ENCODE measurements at regions not wholly inside any gene's neighbourhood (a gene's known extent, or its start where the extent isn't known, plus 50 kb on each side); places are given as distances from the start of the nearest gene placed in this dataset.

DNA sequence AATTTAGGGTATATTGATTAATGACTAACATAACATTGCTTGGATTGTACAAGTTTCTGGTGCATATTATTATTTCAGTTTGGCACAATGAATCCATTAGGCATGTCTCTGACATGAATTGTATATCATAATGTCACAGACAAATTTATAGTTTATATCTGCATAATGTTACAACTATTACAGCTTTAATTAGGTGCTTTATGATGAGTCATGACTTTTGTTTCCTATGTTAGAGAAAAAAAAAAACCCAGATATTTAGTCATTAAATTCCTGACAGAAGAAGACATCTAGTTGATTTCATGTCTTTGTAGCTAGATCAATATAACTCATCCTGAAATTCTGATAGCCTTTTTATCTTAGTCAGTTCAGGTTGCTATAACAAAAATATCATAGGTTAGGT lies 385.7 kb upstream of the EPHA5 start:
- no peaks in the 10 kb centered on the region for H3K79me2 ChIP-seq (ENCODE audit: insufficient read depth, low read length)
- H3K9ac ChIP-seq (ENCODE audit: low read depth, low read length, poor library complexity, severe bottlenecking): no peak overlapping the region
- no peaks in the 10 kb centered on the region for H3K9me2 ChIP-seq (replicated peaks; ENCODE audit: low read depth, low read length)
- H4K20me1 ChIP-seq (ENCODE audit: insufficient read depth, low read length, poor library complexity, severe bottlenecking): no peaks in the 10 kb centered on the region
- H3K4me3 ChIP-seq (ENCODE audit: low read length, poor library complexity, severe bottlenecking): no peak overlapping the region
- H3K9me3 ChIP-seq (ENCODE audit: insufficient read depth, low read depth, low read length): no peaks in the 10 kb centered on the region
- H3K27me3 ChIP-seq (ENCODE audit: insufficient read depth, low read length, poor library complexity, severe bottlenecking): no peaks in the 10 kb centered on the region
- TF ChIP-seq EZH2phosphoT487 (IDR thresholded peaks at IDR 0.05; ENCODE audit: borderline replicate concordance): no peak
- TF ChIP-seq, protein P1, sequence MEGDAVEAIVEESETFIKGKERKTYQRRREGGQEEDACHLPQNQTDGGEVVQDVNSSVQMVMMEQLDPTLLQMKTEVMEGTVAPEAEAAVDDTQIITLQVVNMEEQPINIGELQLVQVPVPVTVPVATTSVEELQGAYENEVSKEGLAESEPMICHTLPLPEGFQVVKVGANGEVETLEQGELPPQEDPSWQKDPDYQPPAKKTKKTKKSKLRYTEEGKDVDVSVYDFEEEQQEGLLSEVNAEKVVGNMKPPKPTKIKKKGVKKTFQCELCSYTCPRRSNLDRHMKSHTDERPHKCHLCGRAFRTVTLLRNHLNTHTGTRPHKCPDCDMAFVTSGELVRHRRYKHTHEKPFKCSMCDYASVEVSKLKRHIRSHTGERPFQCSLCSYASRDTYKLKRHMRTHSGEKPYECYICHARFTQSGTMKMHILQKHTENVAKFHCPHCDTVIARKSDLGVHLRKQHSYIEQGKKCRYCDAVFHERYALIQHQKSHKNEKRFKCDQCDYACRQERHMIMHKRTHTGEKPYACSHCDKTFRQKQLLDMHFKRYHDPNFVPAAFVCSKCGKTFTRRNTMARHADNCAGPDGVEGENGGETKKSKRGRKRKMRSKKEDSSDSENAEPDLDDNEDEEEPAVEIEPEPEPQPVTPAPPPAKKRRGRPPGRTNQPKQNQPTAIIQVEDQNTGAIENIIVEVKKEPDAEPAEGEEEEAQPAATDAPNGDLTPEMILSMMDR (conservative IDR thresholded peaks at IDR 0.05; ENCODE audit: low read length): no peak
- H3K36me3 ChIP-seq (ENCODE audit: insufficient read depth, low read length): no peaks in the 10 kb centered on the region
- H3F3A ChIP-seq (ENCODE audit: low read depth): no peaks in the 10 kb centered on the region
- no peaks in the 10 kb centered on the region for H3K4me1 ChIP-seq (ENCODE audit: insufficient read depth, low read length, poor library complexity, severe bottlenecking)
- H3K4me2 ChIP-seq (ENCODE audit: low read depth, low read length, poor library complexity, severe bottlenecking): no peak overlapping the region
- no peak overlapping the region for H2AFZ ChIP-seq (ENCODE audit: low read length)

DNA sequence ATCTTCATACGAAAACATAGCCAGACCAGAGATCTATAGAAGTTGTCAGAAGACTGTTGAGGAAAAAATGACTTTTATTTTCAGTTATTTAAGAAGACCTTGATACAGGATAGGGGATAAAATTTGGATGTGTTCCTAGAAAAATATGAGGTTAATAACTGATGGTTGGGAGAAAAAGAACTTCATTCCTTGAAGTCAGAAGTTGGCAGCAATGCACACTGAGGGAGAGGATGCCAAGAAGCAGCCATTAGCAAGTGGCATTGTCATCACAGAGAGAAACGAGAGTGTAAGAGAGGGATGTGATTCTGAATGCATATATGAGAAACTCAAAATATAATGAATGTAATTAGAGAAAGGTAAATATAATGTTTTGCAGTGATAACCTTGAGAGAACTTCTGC lies 382.1 kb upstream of the EPHA5 start:
- Histone ChIP-seq H4K20me1 (ENCODE audit: insufficient read depth, low read length, poor library complexity, severe bottlenecking) (no peaks in the 10 kb centered on the region), H3K4me2 (ENCODE audit: low read depth, low read length, poor library complexity, severe bottlenecking) (no peak overlapping the region), H3K79me2 (ENCODE audit: insufficient read depth, low read length) (no peaks in the 10 kb centered on the region), H3K9ac (ENCODE audit: low read depth, low read length, poor library complexity, severe bottlenecking) (no peak overlapping the region), H3F3A (ENCODE audit: low read depth) (no peaks in the 10 kb centered on the region), H3K36me3 (ENCODE audit: insufficient read depth, low read length) (no peaks in the 10 kb centered on the region), H3K9me2 (replicated peaks; ENCODE audit: low read depth, low read length) (no peaks in the 10 kb centered on the region), H3K27me3 (ENCODE audit: insufficient read depth, low read length, poor library complexity, severe bottlenecking) (no peaks in the 10 kb centered on the region), H3K4me1 (ENCODE audit: insufficient read depth, low read length, poor library complexity, severe bottlenecking) (no peaks in the 10 kb centered on the region), H3K9me3 (ENCODE audit: insufficient read depth, low read depth, low read length) (no peaks in the 10 kb centered on the region), H3K4me3 (ENCODE audit: low read length, poor library complexity, severe bottlenecking) (no peak overlapping the region), H2AFZ (ENCODE audit: low read length) (no peak overlapping the region)
- TF ChIP-seq, protein P1 (conservative IDR thresholded peaks at IDR 0.05; ENCODE audit: low read length): no peak
- TF ChIP-seq EZH2phosphoT487 (IDR thresholded peaks at IDR 0.05; ENCODE audit: borderline replicate concordance): no peak

DNA sequence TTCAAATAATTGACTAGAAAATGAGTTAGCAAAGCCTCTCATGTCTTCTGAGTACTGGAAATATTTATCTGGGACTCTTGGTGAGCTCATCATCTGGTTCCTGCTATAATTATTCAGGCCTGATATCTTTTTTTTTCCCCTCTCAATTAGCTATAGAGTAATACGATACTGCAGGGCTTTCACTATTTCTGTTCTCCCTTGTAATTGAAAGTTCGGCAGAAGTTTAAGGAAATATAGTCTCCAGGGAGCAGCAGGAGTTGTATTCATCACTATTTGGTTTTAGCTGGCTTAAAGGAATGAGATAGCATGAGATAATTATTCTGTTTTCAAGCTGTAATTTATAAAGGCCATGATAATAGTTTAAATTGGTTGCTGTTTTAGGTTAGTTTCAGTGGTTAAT lies 378.6 kb upstream of the EPHA5 start:
- Histone ChIP-seq H3K4me3 (ENCODE audit: low read length, poor library complexity, severe bottlenecking) (no peak overlapping the region), H3K4me1 (ENCODE audit: insufficient read depth, low read length, poor library complexity, severe bottlenecking) (no peaks in the 10 kb centered on the region), H2AFZ (ENCODE audit: low read length) (no peak overlapping the region), H3K79me2 (ENCODE audit: insufficient read depth, low read length) (no peaks in the 10 kb centered on the region), H3K9me2 (replicated peaks; ENCODE audit: low read depth, low read length) (no peaks in the 10 kb centered on the region), H3F3A (ENCODE audit: low read depth) (no peaks in the 10 kb centered on the region), H3K27me3 (ENCODE audit: insufficient read depth, low read length, poor library complexity, severe bottlenecking) (no peaks in the 10 kb centered on the region), H3K9ac (ENCODE audit: low read depth, low read length, poor library complexity, severe bottlenecking) (no peak overlapping the region), H3K9me3 (ENCODE audit: insufficient read depth, low read depth, low read length) (no peaks in the 10 kb centered on the region), H3K36me3 (ENCODE audit: insufficient read depth, low read length) (no peaks in the 10 kb centered on the region), H4K20me1 (ENCODE audit: insufficient read depth, low read length, poor library complexity, severe bottlenecking) (no peaks in the 10 kb centered on the region), H3K4me2 (ENCODE audit: low read depth, low read length, poor library complexity, severe bottlenecking) (no peak overlapping the region)
- TF ChIP-seq, protein P1 (conservative IDR thresholded peaks at IDR 0.05; ENCODE audit: low read length): no peak
- TF ChIP-seq EZH2phosphoT487 (IDR thresholded peaks at IDR 0.05; ENCODE audit: borderline replicate concordance): no peak
